IPS-NIHi7 (cell line): ENCODE measurements at regions not wholly inside any gene's neighbourhood (a gene's known extent, or its start where the extent isn't known, plus 50 kb on each side); places are given as distances from the start of the nearest gene placed in this dataset.

Experiments
- DNase-seq: peaks from one replicate; pipeline ENCODE4 v3.0.0; 2012; ENCODE audit warnings: mixed read lengths; ENCODE audit errors: extremely low spot score

DNA sequence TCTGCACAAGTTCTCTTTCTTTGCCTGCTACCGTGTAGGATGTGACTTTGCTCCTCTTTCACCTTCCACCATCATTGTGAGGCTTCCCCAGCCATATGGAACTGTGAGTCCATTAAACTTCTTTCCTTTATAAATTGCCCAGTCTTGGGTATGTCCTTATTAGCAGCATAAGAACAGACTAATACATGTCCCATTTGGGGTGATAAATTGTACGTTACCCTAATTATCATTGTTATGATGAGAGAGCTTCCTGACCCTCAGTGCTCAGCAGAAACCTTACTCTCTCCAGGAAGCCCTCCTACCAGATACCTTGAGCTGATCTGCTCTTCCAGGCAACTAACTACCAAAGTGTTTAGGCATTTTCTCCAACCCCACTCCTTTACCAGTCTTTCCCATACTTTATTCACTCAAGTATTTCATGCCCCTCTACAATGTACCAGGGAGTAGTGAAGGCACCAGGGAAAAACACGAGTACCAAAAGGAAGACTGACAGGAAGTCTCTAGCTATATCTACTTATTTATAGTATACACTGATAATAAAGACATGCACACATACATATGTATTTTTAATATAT lies 196.2 kb downstream of the MYCN start:
- no peak for DNase-seq

DNA sequence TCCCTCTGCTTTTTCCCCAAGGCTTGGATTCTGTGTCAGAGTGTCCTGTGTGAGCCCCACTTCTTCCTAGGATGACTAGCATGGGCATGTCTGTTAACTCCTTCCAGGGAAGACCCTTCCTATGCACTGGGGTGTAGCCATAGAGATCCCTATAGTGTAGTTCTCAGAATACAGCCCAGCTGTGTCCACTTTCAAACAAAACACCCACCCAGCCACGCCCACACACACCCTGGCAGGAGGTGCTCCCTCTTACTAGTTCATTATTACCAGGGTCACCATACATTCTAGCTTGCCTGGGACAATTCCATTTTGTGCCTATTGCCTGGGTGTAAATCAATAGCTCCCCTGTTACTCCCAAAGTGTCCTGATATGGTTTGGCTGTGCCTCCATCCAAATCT lies 195.6 kb downstream of the MYCN start:
- no peak for DNase-seq

DNA sequence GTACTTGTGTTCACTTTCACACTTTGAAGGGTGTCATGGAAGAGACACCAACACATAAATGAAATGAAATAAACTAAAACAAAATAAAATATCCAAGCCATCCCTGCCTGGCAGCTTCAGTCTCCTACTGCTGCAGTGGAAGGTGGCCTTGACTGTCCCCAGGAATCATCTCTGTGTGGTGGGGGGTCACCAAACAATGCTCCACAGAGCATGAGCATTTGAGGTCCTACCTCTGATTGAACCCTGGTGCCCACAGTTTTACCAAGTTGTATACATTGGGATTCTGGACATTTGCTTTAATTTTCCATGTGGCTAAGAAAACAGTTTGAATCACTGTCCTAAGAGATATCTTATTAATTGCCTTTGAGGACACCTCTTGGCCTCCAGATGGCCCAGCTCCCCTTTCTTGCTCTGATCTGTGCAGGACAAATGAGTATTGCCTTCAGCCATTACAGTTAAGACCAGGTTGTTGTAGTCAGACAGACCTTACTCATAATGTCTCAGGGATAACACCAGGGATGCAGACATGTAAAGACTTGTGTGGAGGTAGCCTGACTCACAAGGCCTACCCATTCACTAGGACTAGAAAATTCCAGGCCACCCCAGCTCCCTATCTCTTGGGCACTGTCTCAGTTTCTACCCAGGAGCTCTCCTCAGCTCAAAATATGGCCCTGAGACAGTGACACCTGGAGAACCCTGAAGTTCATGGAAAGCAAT lies 195.0 kb downstream of the MYCN start:
- DNase-seq, result no peak

DNA sequence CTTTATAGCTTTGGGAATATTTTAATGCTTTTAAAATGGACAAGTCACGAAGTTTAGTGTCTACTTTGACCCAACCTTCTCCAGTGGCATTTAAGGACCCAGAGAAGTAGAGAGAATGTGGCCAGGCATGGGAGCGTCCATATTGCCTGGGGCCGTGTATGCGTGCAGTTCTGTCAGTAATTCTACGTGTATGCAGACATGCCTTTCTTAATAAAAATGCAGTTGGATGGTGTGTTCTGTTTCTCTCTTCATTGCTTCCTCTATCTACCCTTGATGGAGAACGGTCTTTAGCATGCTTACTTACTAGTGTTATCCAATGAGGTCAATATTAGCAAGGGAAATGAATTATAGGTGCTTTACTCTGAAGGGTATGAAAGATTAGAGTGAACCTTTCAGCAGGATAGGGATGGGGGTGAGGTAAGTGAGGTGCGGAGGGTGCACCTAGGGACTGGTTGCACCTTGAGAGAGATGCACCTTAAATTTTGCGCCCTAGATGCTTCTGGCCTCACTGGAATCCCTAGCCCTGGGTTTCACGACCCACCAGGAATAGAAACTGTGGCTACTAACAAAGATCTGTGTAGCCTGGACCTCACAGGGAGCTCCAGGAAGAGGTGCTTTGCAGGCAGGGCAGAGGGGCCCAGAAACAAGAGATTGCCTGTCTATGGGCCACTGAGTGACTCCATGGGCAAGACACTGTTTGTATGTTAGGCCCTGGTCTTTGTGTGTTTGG lies 194.3 kb downstream of the MYCN start:
- DNase-seq, result no peak

DNA sequence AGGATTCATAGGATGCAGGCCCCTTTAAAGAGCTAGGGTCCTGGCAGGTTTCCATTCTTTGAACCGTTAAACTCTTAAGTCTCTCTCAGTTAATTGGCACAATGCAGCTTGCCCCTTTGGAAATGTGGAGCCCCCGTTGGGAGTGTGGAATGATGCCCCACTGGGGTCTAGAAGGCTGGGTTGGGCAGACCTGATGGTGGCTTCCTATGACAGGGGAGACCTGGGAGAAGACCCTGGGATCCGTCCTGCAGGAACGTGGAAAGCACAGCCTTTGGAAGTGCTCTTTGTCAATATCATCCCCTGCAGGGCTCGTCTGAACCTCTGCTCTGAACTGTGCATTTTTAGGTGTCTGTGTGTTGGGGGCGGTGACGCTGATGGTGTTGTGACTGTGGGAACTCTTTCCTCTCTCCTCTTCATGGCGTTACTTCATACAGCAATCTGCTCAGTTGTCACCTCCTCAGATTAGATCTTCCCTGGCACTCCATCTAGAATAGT lies 190.6 kb downstream of the MYCN start:
- no peak for DNase-seq

DNA sequence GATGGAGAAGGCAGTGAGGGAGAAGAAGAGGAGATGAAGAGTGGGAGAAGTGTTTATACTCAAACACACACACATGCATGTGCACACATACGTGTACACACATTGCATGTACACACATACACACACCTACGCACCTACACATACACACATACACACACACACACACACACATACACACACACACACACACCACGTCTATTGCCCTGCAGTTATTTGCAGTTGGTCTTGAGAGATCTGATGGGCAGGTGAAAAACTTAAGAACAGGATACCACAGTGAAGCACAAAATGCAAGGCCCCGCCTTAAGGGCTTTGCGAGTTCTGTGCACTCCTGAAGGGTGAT lies 190.2 kb downstream of the MYCN start:
- no peak for DNase-seq

DNA sequence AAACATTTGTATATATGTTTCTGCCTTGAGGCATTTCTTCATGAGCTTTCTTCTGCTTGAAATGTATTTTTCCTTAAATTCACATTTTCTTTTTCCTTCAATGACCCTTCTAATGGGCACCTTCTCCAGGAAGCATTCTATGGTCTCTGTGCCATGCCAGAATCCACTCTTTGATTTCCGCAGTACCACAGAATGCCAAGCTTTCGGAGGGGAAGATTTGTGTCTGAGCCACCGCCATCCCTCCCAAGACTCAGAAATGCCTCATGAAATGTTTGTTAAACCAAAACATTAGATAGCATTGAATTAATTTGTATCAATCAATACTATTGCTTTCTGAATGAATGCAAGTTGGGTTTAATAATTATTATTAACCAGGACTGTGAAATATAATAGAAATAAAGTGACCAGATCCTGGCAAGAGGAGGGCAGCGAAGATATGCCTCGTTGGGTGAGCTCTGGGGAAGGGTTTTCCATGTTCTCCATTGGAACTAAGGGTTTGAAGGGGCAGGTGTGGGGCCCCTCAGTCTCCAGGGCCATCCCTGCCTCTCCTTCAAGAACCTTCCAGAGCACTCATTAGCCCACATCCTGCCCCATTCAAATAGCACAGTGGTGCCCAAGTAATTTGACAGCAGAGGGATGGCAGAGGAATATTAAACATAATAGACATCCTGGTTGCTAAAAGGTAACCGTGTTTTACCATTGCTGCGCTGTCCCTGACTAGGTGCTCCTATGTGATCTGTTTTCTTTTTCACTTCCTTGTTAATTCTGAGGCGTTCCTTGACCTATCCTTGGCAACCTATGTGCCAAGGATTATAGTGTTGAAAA lies 189.6 kb downstream of the MYCN start:
- no peak for DNase-seq

DNA sequence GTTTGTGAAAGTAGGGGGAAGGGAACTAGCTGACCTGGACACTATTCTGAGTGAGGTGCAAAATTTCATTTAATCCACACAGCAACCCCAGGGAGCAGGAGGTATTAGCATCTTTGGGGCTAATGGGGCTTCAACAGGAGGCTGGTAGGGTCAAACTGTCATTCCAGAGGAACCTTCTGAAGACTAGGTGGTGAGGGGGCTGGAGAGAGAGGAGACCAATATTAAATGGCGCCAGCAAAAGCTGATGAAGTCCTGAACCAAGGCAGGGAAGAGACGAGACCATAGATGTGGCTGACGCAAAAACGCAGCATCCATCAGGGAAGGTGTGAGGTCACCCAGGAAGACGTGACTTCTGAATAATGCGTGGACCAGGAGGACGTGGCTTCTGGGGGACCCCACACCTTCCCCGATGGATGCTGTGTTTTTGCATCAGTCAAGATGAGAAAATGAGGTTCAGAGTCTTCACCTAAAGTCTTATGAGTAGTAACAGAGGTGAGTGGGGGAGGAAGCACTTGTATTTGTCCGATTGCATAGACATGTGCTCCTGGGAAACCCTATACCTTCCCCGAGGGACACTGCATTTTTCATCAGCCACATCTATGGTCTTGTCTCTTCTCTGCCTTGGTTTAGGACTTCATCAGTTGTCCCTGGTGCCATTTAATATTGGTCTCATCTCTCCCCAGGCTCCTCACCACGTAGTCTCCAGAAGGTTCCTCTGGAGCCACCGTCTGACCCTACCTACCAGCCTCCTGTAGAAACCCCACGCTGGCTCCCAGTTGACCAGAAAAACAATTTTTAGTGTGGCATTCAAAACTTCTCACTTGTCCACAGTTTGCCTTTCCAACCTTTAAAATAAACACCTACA lies 188.6 kb downstream of the MYCN start:
- no peak for DNase-seq

DNA sequence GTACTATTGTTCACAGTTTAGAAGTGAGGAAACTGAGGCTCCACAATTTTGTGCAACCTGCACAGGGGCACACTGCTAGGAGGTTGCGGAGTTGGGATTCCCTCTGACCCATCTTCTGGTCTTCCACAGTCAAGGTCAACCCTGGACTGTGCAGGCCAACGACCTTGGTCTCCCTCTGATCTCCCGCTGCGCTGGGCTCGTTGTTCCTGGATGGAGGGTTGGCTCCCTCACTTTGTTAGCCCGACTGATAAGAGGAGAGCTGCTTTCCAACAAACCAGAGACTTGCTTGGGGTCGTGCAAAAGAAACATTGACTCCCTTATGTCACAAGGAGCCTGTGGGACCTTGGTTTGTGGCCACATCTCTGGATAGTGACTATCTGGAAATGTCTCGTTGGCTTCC lies 187.6 kb downstream of the MYCN start:
- no peak for DNase-seq

DNA sequence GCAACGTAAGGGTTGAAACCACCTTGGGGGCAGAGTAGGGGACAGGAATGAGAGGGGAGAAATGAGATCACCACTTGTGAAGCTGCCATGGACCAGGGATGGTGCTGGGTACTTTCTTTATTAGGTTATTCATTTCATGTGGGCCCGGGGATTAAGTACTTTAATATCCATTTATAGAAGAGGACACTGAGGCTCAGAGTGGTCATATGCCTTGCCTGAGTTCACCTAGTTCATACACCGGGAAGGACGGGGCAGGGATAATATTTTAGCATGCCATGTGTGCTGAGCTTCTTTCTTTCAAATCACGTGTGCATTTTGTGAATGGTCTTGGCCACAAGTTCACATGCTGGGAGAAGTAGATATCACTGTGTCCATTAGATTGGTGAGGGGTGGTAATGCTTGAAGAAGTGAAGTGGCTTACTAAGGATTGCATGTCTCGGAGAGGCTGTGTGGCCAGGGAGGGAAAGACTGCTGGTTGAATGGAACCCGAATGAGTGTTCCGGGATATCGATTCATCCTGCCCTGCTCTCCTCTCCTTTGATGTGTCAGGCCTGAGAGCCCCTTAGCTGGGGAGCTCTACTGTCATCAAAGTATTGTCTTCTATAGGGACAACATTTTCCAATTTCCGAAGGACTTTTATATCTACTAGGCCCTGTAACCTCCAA lies 187.1 kb downstream of the MYCN start:
- DNase-seq, result no peak

DNA sequence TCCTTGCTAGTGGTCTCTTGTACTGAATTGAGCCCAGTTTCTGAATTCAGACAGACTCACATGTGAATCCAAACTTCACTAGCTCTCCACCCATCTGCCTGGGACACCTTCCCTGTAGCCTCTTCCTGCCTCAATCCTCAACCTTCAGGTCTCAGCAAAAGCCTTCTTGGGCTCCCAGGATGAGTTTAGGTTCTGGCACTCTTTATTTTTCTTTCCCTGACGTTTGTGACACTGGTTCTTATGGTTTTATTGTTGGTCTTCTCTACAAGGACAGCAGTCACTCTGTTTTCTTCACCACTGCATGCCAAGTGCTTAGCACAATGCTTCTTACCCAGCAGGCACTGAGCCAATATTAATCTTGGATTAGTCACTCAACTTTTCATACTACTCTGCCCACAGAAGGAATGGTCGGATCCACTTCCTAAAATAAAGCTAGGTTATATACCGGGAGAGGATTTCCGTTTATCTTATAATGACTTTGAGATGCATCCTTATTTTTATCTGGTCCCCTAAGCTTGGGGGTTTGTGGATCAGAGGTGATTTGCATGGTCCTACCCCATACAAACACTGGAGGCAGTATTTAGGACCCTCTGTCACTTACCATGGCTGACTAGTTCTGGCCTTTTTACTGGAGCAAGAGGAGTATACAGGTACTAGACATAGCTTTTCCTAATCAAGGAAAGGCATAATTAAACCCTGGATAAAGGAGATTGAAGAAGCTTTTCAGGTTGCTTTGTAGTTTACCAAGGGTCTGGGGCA lies 186.3 kb downstream of the MYCN start:
- DNase-seq, result no peak

DNA sequence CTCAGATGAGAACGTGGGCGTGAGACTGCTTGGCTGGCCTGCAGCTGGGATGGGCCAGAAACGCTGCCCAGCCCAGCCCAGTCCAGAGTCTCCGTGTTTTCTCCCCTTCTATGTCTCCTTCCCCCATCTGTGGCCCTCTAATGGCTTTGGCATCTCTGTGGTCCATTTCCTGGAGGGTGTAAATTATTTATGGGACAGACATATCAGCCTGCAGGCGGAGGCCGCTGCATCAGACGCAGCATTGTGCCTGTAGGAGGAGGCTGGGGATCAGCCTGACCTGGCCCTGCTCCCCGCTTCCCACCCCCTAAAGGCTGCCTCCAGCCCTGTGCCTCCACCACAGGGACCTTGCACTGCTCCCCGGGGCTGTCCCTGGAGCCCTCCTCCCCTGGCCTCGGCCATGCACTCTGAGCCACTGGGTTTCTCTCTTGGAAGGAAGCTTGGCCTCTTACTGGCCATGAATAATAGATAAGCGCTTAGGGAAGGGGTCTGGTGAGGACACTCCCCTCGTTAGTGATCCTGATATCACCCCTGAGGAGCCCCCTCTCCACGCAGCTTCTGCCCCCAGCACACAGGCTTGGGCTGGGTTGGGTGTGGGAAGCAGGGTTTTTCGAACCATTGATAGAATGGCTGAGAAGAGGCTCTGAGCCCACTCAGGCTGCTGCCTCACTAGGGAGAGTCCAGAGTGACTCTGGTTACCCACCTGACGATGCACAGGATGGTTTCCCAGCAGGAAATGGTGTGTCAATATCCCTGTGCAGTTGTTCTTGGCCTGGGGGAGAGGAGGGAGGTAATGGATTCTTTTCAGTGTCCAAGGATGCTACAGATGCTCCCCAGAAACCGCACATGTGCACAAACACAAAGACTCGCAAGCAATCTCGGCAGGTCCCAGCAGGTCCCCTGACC lies 185.5 kb downstream of the MYCN start:
- no peak for DNase-seq

DNA sequence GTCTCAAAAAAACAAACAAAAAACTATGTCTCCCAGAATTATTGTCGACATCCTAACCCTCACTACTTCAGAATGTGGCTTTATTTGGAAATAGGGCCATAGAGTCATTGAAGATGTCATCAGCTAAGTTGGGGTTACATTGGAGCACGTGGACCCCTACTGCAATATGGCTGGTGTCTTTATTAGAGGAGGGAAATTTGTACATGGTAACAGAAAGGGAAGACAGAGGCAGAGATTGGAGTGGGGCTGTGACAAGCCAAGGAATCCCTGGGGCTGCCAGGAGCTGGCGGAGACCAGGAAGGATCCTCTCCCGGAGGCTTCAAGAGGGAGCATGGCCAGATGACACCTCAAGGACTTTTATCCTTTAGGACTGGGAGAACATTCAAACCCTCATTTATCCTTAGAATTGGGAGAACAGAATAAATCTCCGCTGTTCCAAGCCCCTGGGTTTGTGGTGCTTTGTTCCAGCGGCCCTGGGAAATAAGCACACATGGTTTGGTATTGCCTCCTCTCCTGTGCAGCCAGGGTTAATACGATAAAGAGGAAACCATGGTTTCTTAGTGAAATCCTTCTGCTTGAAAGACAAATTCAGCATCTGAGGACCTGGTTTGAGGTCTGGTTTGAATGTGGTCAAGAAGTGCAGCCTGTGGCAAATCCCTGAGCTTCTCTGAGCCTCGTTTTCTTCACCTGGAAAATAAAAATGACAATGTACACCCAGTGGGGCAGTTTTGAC lies 184.7 kb downstream of the MYCN start:
- DNase-seq, result no peak

DNA sequence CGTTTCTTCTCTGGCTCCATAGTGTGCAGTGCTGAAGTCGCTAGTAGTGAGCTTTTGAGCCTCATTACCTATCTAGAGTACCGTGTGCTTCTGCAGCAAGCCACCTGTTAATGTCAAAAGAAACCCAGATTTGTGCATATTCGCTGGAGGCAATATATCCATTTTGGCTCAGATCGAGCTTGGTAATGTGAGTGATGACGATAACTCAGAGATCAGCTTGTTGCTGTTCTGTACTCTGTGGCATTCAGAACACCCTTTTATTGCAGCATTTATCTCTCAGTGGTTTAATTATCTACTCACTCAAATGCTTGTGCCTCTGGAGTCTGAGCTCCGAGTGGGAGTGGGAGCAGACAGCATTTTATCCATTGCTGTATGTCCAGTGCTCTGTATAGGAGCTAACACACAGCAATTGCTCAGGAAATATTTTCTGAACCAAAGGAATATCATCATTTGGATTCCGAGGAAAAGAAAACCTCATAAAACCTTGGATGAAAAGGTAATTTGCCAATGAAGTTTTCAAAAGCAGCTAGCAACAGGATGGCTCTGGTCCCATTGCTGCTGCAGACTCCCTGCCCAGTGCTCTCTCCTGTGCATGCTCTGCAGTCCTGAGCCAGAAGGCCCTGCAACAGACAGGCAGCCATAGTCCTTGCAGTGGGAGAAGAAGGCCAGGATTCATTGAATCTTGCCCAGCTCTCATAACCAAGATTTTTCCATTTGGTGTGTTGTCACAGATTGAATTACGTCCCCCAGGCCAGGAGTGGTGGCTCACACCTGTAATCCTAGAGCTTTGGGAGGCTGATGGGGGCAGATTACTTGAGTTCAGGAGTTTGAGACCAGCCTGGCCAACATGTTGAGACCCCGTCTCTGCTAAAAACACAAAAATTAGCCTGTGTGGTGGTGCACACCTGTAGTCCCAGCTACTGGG lies 183.8 kb downstream of the MYCN start:
- DNase-seq, result no peak

DNA sequence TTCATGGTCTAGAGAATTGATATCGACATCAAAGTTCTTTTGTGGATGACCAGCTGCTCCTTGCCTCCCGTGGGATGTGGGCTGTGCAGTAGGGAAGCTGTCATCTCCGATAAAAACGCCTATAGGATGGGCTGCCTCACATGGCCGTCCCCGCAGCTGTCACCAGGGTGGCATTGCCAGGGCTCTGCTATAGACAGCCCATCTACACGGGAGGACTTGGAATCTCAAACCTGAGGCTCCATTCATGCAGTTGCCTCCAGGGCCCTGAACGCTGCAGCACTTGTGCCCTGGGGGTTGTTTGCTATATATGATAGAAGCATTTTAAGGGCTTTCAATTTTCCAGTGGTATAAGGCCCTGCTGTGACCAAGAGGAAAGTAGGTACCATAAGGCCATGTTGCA lies 183.1 kb downstream of the MYCN start:
- DNase-seq, result no peak

DNA sequence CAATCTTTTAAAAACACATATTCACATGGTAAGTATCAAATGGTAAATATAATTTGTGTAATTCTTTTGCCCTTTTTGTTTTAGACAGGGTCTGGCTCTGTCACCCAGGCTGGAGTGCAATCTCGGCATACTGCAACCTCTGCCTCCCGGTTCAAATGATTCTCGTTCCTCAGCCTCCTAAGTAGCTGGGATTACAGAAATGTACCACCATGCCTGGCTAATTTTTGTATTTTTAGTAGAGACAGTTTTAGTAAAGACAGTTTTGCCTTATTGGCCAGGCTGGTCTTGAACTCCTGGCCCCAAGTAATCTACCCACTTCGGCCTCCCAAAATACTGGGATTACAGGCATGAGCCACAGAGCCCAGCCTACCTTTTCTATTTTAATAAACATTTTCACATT lies 182.2 kb downstream of the MYCN start:
- no peak for DNase-seq

DNA sequence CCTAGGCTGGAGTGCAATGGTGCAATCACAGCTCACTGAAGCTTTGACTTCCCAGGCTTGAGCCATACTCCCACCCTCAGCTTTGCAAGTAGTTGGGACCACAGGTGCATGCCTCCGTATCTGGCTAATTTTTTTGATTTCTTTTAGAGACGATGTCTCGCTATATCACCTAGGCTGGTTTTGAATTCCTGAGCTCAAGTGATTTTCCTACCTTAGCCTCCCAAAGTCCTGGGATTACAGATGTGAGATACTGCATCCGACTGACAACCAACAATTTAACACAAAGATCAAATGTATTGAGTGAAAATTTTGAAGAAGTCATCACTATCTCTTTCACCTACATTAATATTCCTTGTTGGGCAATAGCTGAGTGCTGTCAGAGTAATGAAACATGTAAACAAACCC lies 181.6 kb downstream of the MYCN start:
- no peak for DNase-seq
